SK-N-SH treated with all-trans-retinoic acid at 6 μM for 48 hours (cell line): ENCODE measurements at regions not wholly inside any gene's neighbourhood (a gene's known extent, or its start where the extent isn't known, plus 50 kb on each side); places are given as distances from the start of the nearest gene placed in this dataset.

Experiments
- CSDC2 ChIP-seq: fragments of 250-450 bp; sonication (Bioruptor Pico); IDR thresholded peaks from 2 replicates; pipeline ENCODE4 v1.5.0; 2020; ENCODE audit warnings: mild to moderate bottlenecking, moderate library complexity
- PATZ1 ChIP-seq: fragments of 250-450 bp; sonication (Bioruptor Pico); IDR thresholded peaks from 2 replicates; pipeline ENCODE4 v1.8.0; 2020; ENCODE audit warnings: mild to moderate bottlenecking, moderate library complexity, borderline replicate concordance
- POU6F1 ChIP-seq: fragments of 250-450 bp; sonication (Bioruptor Pico); IDR thresholded peaks from 2 replicates; pipeline ENCODE4 v1.8.0; 2021; ENCODE audit warnings: low read depth, mild to moderate bottlenecking, moderate library complexity, borderline replicate concordance
- ZFP3 ChIP-seq: fragments of 250-450 bp; sonication (Bioruptor Pico); IDR thresholded peaks from 2 replicates; pipeline ENCODE4 v1.5.0; 2020; ENCODE audit warnings: mild to moderate bottlenecking, moderate library complexity

GRCh38 chr3:27779176-27779575 lies 57.1 kb upstream of the EOMES start:
- TF ChIP-seq POU6F1 (CRISPR knock-in tag) = no peak
- TF ChIP-seq PATZ1 = no peak
- no peak for TF ChIP-seq ZFP3
- TF ChIP-seq CSDC2 (CRISPR knock-in tag) = no peak
